HL-60 (cell line): ENCODE measurements at regions not wholly inside any gene's neighbourhood (a gene's known extent, or its start where the extent isn't known, plus 50 kb on each side); places are given as distances from the start of the nearest gene placed in this dataset.

Experiments
- DNase-seq, 2 experiments: peaks; one replicate each; pipeline ENCODE4 v3.0.0-alpha.2; 2010 to 2020; ENCODE audit warnings: low read depth in 1 of 2, low spot score in 1 of 2
- H3K27ac ChIP-seq: fragments of 250-450 bp; sonication (Bioruptor Pico); replicated peaks from 2 replicates; pipeline ENCODE4 v1.5.1; 2020; ENCODE audit warnings: mild to moderate bottlenecking, moderate library complexity
- H3K27me3 ChIP-seq: fragments of 250-450 bp; sonication (Bioruptor Pico); 2 replicates; pipeline ENCODE4 v1.5.1; 2021; ENCODE audit warnings: mild to moderate bottlenecking, moderate library complexity; ENCODE audit not compliant: insufficient read depth, poor library complexity, severe bottlenecking
- H3K4me3 ChIP-seq: replicated peaks from 2 replicates; pipeline ENCODE4 v1.5.1; 2011; ENCODE audit warnings: mild to moderate bottlenecking, control low read depth, low read length; ENCODE audit not compliant: insufficient read depth
- CTCF ChIP-seq: IDR thresholded peaks from one replicate; pipeline ENCODE4 v1.5.1; 2011; ENCODE audit warnings: low read length, control low read depth, inconsistent platforms; ENCODE audit not compliant: insufficient read depth
- GABPA ChIP-seq: IDR thresholded peaks from 2 replicates; pipeline ENCODE4 v1.6.1; 2012; ENCODE audit warnings: low read depth
- POLR2AphosphoS5 ChIP-seq: IDR thresholded peaks from 2 replicates; pipeline ENCODE4 v1.6.1; 2012; ENCODE audit warnings: low read depth
- REST ChIP-seq: IDR thresholded peaks from 2 replicates; pipeline ENCODE4 v1.6.1; 2012; ENCODE audit warnings: low read depth; ENCODE audit not compliant: insufficient replicate concordance
- SPI1 ChIP-seq: IDR thresholded peaks from 2 replicates; pipeline ENCODE4 v1.6.1; 2012; ENCODE audit warnings: low read depth, mild to moderate bottlenecking, borderline replicate concordance

- Histone ChIP-seq H3K27me3 (no peaks in the 10 kb centered on the region), H3K4me3 (no peak overlapping the region), H3K27ac (no peak overlapping the region)
- no peak for DNase-seq
- TF ChIP-seq CTCF (no peak), REST (no peak), POLR2AphosphoS5 (no peak), SPI1 (no peak), GABPA (no peak)
These were observed 88.3 kb downstream of the RPE65 start for GRCh38 chr1:68361346-68361910.

GRCh38 chr1:68359045-68359444 is 90.7 kb downstream of the RPE65 start:
- Histone ChIP-seq H3K4me3 (no peak overlapping the region), H3K27ac (no peak overlapping the region), H3K27me3 (no peaks in the 10 kb centered on the region)
- TF ChIP-seq SPI1 (no peak), POLR2AphosphoS5 (no peak), GABPA (no peak), REST (no peak), CTCF (no peak)
- DNase-seq: no peak

- TF ChIP-seq CTCF: no peak
- Histone ChIP-seq H3K4me3 (no peak overlapping the region), H3K27ac (no peak overlapping the region), H3K27me3 (no peaks in the 10 kb centered on the region)
- DNase-seq: no peak
These were observed 91.3 kb downstream of the RPE65 start for GRCh38 chr1:68358439-68358838.

GRCh38 chr1:68355614-68356013 is 94.1 kb downstream of the RPE65 start:
- Histone ChIP-seq H3K27me3 (no peaks in the 10 kb centered on the region), H3K4me3 (no peak overlapping the region), H3K27ac (no peak overlapping the region)
- DNase-seq: no peak
- TF ChIP-seq POLR2AphosphoS5 (no peak), CTCF (no peak), SPI1 (no peak), GABPA (no peak), REST (no peak)
